ENCODE measurements at regions not wholly inside any gene's neighbourhood (a gene's known extent, or its start where the extent isn't known, plus 50 kb on each side); places are given as distances from the start of the nearest gene placed in this dataset.

DNA sequence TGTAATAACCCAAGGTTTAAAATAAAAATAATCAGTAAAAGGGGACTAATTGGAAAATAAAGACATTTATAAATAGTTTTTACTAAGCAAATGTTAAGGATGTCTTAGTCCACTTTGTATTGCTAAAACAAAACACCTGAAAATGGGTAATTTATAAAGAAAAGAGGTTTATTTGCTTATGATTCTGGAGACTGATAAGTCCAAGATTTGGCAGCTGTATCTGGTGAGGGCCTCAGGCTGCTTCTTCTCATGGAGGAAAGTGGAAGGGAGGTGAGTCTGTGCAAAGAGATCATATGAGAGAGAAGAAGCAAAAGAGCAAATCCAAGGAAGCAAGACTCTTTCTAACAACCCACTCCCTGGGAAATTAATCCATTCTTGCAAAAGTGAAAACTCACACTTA is 299.5 kb downstream of the DSC3 start:
- no peaks in the 10 kb centered on the region for H3K27me3 ChIP-seq (ENCODE audit: insufficient read depth, low read length, poor library complexity, severe bottlenecking)
- H3K4me3 ChIP-seq (ENCODE audit: low read length, poor library complexity, severe bottlenecking) = no peak overlapping the region
- TF ChIP-seq EZH2phosphoT487 (IDR thresholded peaks at IDR 0.05; ENCODE audit: borderline replicate concordance) = no peak
- TF ChIP-seq, protein P1, sequence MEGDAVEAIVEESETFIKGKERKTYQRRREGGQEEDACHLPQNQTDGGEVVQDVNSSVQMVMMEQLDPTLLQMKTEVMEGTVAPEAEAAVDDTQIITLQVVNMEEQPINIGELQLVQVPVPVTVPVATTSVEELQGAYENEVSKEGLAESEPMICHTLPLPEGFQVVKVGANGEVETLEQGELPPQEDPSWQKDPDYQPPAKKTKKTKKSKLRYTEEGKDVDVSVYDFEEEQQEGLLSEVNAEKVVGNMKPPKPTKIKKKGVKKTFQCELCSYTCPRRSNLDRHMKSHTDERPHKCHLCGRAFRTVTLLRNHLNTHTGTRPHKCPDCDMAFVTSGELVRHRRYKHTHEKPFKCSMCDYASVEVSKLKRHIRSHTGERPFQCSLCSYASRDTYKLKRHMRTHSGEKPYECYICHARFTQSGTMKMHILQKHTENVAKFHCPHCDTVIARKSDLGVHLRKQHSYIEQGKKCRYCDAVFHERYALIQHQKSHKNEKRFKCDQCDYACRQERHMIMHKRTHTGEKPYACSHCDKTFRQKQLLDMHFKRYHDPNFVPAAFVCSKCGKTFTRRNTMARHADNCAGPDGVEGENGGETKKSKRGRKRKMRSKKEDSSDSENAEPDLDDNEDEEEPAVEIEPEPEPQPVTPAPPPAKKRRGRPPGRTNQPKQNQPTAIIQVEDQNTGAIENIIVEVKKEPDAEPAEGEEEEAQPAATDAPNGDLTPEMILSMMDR (conservative IDR thresholded peaks at IDR 0.05; ENCODE audit: low read length) = no peak
- no peak overlapping the region for H2AFZ ChIP-seq (ENCODE audit: low read length)
- no peaks in the 10 kb centered on the region for H3K9me2 ChIP-seq (replicated peaks; ENCODE audit: low read depth, low read length)
- H3K9ac ChIP-seq (ENCODE audit: low read depth, low read length, poor library complexity, severe bottlenecking) = no peak overlapping the region
- no peak overlapping the region for H3K4me2 ChIP-seq (ENCODE audit: low read depth, low read length, poor library complexity, severe bottlenecking)
- H3K9me3 ChIP-seq (ENCODE audit: insufficient read depth, low read depth, low read length) = no peaks in the 10 kb centered on the region
- H4K20me1 ChIP-seq (ENCODE audit: insufficient read depth, low read length, poor library complexity, severe bottlenecking) = no peaks in the 10 kb centered on the region
- no peaks in the 10 kb centered on the region for H3K79me2 ChIP-seq (ENCODE audit: insufficient read depth, low read length)
- H3F3A ChIP-seq (ENCODE audit: low read depth) = no peaks in the 10 kb centered on the region
- H3K36me3 ChIP-seq (ENCODE audit: insufficient read depth, low read length) = no peaks in the 10 kb centered on the region
- H3K4me1 ChIP-seq (ENCODE audit: insufficient read depth, low read length, poor library complexity, severe bottlenecking) = no peaks in the 10 kb centered on the region

DNA sequence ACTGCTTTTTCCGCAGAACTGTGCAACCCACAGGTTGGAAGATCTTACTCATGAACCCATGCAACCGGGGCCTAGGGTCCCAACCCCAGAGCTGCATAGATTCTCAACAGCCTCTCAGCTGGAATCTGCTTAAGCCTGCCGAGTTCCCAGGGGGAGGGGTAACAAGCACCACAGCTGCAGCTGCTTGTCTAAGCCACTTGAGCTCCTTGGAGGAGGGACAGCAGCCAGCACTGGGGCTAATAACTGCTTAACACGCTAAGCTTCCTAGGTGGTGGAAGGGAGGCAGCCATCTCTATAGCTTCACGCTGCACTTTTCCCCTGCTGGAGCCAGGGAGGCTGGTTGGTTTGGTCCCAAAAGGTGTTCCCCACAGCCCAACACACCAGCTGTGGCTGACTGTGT is 311.6 kb downstream of the DSC3 start:
- TF ChIP-seq EZH2phosphoT487 (IDR thresholded peaks at IDR 0.05; ENCODE audit: borderline replicate concordance) = no peak
- TF ChIP-seq, protein P1 (conservative IDR thresholded peaks at IDR 0.05; ENCODE audit: low read length) = no peak
- Histone ChIP-seq H3K27me3 (ENCODE audit: insufficient read depth, low read length, poor library complexity, severe bottlenecking) (no peaks in the 10 kb centered on the region), H3K4me3 (ENCODE audit: low read length, poor library complexity, severe bottlenecking) (no peak overlapping the region), H3K79me2 (ENCODE audit: insufficient read depth, low read length) (no peaks in the 10 kb centered on the region), H3F3A (ENCODE audit: low read depth) (no peaks in the 10 kb centered on the region), H3K4me2 (ENCODE audit: low read depth, low read length, poor library complexity, severe bottlenecking) (no peak overlapping the region), H3K9me2 (replicated peaks; ENCODE audit: low read depth, low read length) (no peaks in the 10 kb centered on the region), H3K36me3 (ENCODE audit: insufficient read depth, low read length) (no peaks in the 10 kb centered on the region), H3K9me3 (ENCODE audit: insufficient read depth, low read depth, low read length) (no peaks in the 10 kb centered on the region; the same call in 1 of the 2 replicates), H3K9ac (ENCODE audit: low read depth, low read length, poor library complexity, severe bottlenecking) (no peak overlapping the region), H2AFZ (ENCODE audit: low read length) (no peak overlapping the region), H4K20me1 (ENCODE audit: insufficient read depth, low read length, poor library complexity, severe bottlenecking) (no peaks in the 10 kb centered on the region), H3K4me1 (ENCODE audit: insufficient read depth, low read length, poor library complexity, severe bottlenecking) (no peaks in the 10 kb centered on the region)

DNA sequence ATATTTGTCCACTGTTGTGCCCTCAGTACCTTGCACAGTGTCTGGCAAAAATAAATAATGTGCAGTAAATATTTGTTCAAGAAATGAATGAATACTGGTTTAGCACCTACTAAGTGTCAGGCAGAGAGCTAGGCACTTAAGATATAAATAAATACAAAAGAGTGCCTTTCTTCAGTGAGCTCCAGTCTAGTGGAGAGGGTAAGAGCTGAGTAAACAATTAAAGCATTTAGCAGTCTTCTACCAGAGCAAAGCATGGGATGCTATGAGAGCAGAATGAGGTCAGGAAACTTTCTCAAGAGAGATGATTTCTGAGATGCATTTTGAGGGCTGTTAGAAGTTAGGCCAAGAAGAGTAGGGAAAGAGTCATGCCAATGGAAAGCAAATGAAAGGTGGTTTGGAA is 314.7 kb downstream of the DSC3 start:
- Histone ChIP-seq H2AFZ (ENCODE audit: low read length) (no peak overlapping the region), H3K9me2 (replicated peaks; ENCODE audit: low read depth, low read length) (no peaks in the 10 kb centered on the region), H3K4me1 (ENCODE audit: insufficient read depth, low read length, poor library complexity, severe bottlenecking) (no peaks in the 10 kb centered on the region), H3K9me3 (ENCODE audit: insufficient read depth, low read depth, low read length) (no peaks in the 10 kb centered on the region; the same call in 1 of the 2 replicates), H3K27me3 (ENCODE audit: insufficient read depth, low read length, poor library complexity, severe bottlenecking) (no peaks in the 10 kb centered on the region), H3F3A (ENCODE audit: low read depth) (no peaks in the 10 kb centered on the region), H3K36me3 (ENCODE audit: insufficient read depth, low read length) (no peaks in the 10 kb centered on the region), H4K20me1 (ENCODE audit: insufficient read depth, low read length, poor library complexity, severe bottlenecking) (no peaks in the 10 kb centered on the region), H3K4me2 (ENCODE audit: low read depth, low read length, poor library complexity, severe bottlenecking) (no peak overlapping the region), H3K9ac (ENCODE audit: low read depth, low read length, poor library complexity, severe bottlenecking) (no peak overlapping the region), H3K79me2 (ENCODE audit: insufficient read depth, low read length) (no peaks in the 10 kb centered on the region), H3K4me3 (ENCODE audit: low read length, poor library complexity, severe bottlenecking) (no peak overlapping the region)
- TF ChIP-seq, protein P1 (conservative IDR thresholded peaks at IDR 0.05; ENCODE audit: low read length) = no peak
- TF ChIP-seq EZH2phosphoT487 (IDR thresholded peaks at IDR 0.05; ENCODE audit: borderline replicate concordance) = no peak
